ENCODE measurements at regions not wholly inside any gene's neighbourhood (a gene's known extent, or its start where the extent isn't known, plus 50 kb on each side); places are given as distances from the start of the nearest gene placed in this dataset.
A peak's percentile ranks its signal among the peaks of the same experiment; 100 is the strongest.
"Not testable (repeated sequence)": the region's sequence is repeated elsewhere in the genome, so short reads cannot be mapped to it uniquely, and the experiment has no call there.

DNA sequence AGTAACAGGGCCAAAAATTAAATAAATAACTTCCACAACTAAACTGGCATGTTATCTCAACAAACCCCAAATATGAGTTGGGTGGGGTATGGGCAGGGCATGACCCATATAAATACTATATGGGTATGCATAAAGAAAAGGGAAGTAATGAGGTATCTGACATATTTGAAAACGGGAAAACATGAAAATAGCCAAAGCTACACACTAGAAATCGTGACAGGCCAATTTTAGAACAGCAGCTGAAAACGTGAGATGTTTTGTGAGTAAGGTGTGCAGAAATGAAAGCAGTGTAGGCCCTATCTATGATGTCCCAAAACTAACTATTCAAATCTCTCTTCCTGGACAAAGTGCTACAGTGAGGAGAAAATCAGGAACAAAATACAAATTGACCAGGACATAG is 537.9 kb upstream of the NR5A2 start:
- 79 to 86% methylated on average over 3 of the region's 3 CpGs for WGBS, 2 donors
- no peaks in the 10 kb centered on the region for H3K27me3 ChIP-seq (ENCODE audit: control insufficient read depth in 3 of 3, insufficient read depth in 3 of 3, low read length in 2 of 3)

DNA sequence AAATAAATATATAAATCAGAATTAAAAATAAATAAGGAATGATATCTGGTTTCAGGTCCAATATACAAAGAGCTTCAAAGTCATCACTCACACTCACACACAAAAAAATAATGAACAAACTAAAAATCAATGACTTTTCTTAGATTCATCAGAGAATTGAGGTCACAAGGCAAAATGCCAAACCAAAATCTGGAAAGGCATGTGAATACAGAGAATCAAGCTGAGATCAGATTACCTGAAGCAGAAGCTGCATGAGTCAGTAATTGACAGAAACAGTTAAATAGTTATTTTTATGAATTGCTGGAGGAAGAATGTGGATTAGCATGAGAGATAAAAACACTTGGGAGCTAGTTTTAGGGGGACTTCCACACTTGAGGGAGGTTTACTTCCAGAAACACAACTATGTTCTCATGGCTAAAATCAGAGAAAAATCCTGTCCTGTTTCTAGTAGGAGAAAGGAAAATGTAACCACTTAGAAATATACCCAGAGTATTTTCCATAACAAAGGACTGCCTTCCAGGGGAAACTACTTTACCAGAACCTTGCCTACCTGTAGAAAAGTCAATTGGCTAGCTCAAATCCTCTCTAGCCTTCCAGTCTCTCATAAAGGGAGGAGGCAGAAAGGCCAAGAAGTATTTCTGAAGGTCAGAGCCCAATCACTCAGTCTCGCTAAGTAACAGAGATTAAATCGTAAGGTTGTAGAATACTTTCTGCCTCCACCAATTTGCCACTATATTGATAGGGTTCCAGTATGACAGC is 536.6 kb upstream of the NR5A2 start:
- Histone ChIP-seq H3K9ac (ENCODE audit: insufficient read depth in 1 of 2, low read length in 2 of 2) (no peak overlapping the region), H3K4me3 (no peak overlapping the region)
- no peak for ATAC-seq (ENCODE audit: insufficient read depth, low FRiP score)

More for the DNA sequence above, 537.9 kb upstream of the NR5A2 start:
- DNase-seq (no peak), ATAC-seq (ENCODE audit: insufficient read depth, low FRiP score) (no peak)
- Histone ChIP-seq H3K9ac (ENCODE audit: insufficient read depth in 1 of 2, low read length in 2 of 2) (no peak overlapping the region), H3K4me1 (ENCODE audit: control insufficient read depth in 5 of 5, insufficient read depth in 5 of 5, low read length in 5 of 5) (no peaks in the 10 kb centered on the region), H3K27ac (ENCODE audit: low read depth in 1 of 2, low read length in 1 of 2) (no peak overlapping the region), H3K9me3 (ENCODE audit: control insufficient read depth in 4 of 4, insufficient read depth in 3 of 4, low read length in 3 of 4) (peaks cover 0 to 6% (median 0%) of the 10 kb centered on the region in 4 donors), H3K4me3 (no peak overlapping the region), H3K36me3 (ENCODE audit: control insufficient read depth in 4 of 4, insufficient read depth in 4 of 4, low read length in 4 of 4) (no peaks in the 10 kb centered on the region)
- TF ChIP-seq, protein P1, sequence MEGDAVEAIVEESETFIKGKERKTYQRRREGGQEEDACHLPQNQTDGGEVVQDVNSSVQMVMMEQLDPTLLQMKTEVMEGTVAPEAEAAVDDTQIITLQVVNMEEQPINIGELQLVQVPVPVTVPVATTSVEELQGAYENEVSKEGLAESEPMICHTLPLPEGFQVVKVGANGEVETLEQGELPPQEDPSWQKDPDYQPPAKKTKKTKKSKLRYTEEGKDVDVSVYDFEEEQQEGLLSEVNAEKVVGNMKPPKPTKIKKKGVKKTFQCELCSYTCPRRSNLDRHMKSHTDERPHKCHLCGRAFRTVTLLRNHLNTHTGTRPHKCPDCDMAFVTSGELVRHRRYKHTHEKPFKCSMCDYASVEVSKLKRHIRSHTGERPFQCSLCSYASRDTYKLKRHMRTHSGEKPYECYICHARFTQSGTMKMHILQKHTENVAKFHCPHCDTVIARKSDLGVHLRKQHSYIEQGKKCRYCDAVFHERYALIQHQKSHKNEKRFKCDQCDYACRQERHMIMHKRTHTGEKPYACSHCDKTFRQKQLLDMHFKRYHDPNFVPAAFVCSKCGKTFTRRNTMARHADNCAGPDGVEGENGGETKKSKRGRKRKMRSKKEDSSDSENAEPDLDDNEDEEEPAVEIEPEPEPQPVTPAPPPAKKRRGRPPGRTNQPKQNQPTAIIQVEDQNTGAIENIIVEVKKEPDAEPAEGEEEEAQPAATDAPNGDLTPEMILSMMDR (IDR thresholded peaks at IDR 0.05; ENCODE audit: control extremely low read depth, extremely low read depth), result no peak

DNA sequence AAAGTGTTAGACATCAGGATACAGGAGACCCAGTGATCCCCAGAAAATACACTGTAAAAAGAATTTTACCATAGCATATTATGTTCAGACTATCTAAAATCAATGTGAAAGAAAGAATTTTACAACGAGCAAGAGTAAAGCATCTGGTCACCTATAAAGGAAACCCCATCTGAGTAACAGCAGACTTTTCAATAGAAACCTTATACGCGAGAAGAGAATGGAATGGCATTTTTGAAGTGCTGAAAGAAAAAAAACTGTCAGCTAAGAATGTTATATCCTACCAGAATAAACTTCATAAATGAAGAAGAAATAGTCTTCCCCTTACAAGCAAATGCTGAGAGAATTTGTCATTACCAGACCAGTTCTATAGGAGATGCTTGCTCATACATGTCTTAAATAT is 532.1 kb upstream of the NR5A2 start:
- 97 to 98% methylated on average over 3 of the region's 3 CpGs for WGBS, 2 donors
- H3K27me3 ChIP-seq (ENCODE audit: control insufficient read depth in 3 of 3, insufficient read depth in 3 of 3, low read length in 2 of 3), result no peaks in the 10 kb centered on the region
- peaks cover 0 to 8% (median 4%) of the 10 kb centered on the region in 4 donors for H3K9me3 ChIP-seq (ENCODE audit: control insufficient read depth in 4 of 4, insufficient read depth in 3 of 4, low read length in 3 of 4)
- H3K4me1 ChIP-seq (ENCODE audit: control insufficient read depth in 5 of 5, insufficient read depth in 5 of 5, low read length in 5 of 5), result no peaks in the 10 kb centered on the region
- ATAC-seq (ENCODE audit: insufficient read depth, low FRiP score) (no peak), DNase-seq (no peak)
- TF ChIP-seq, protein P1 (IDR thresholded peaks at IDR 0.05; ENCODE audit: control extremely low read depth, extremely low read depth), result no peak
- no peak overlapping the region for H3K27ac ChIP-seq (ENCODE audit: low read depth in 1 of 2, low read length in 1 of 2)
- H3K9ac ChIP-seq (ENCODE audit: insufficient read depth in 1 of 2, low read length in 2 of 2), result no peak overlapping the region
- H3K36me3 ChIP-seq (ENCODE audit: control insufficient read depth in 4 of 4, insufficient read depth in 4 of 4, low read length in 4 of 4), result no peaks in the 10 kb centered on the region
- no peak overlapping the region for H3K4me3 ChIP-seq

More for the DNA sequence above, 536.6 kb upstream of the NR5A2 start:
- Histone ChIP-seq H3K27ac (ENCODE audit: low read depth in 1 of 2, low read length in 1 of 2) (no peak overlapping the region), H3K27me3 (ENCODE audit: control insufficient read depth in 3 of 3, insufficient read depth in 3 of 3, low read length in 2 of 3) (no peaks in the 10 kb centered on the region), H3K9me3 (ENCODE audit: control insufficient read depth in 4 of 4, insufficient read depth in 3 of 4, low read length in 3 of 4) (peaks cover 0 to 8% (median 3%) of the 10 kb centered on the region in 4 donors), H3K36me3 (ENCODE audit: control insufficient read depth in 4 of 4, insufficient read depth in 4 of 4, low read length in 4 of 4) (no peaks in the 10 kb centered on the region), H3K4me1 (ENCODE audit: control insufficient read depth in 5 of 5, insufficient read depth in 5 of 5, low read length in 5 of 5) (no peaks in the 10 kb centered on the region)
- WGBS, 2 donors, result 94 to 95% methylated on average over 2 of the region's 2 CpGs
- peak in 1 of 3 donors; percentile 3 for DNase-seq
- TF ChIP-seq, protein P1 (IDR thresholded peaks at IDR 0.05; ENCODE audit: control extremely low read depth, extremely low read depth), result no peak

DNA sequence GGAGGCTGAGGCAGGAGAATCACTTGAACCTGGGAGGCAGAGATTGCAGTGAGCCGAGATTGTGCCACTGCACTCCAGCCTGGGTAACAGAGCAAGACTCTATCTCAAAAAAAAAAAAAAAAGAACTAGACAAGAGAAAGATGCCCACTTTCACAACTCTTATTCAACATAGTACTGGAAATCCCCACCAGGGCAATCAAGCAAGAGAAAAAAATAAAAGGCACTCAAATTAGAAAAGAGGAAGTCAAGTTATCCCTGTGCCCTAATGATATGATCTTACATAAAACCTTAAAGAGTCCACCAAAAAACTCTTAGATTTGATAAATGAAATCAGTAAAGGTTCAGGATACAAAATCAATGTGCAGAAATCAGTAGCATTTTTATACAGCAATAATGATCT is 528.7 kb upstream of the NR5A2 start:
- not testable (repeated sequence) for H3K36me3 ChIP-seq (ENCODE audit: control insufficient read depth in 4 of 4, insufficient read depth in 4 of 4, low read length in 4 of 4)

More for the DNA sequence above, 528.7 kb upstream of the NR5A2 start:
- H3K4me3 ChIP-seq; H3K27ac ChIP-seq (ENCODE audit: low read depth in 1 of 2, low read length in 1 of 2); H3K9ac ChIP-seq (ENCODE audit: insufficient read depth in 1 of 2, low read length in 2 of 2); ATAC-seq (ENCODE audit: insufficient read depth, low FRiP score); H3K27me3 ChIP-seq (ENCODE audit: control insufficient read depth in 3 of 3, insufficient read depth in 3 of 3, low read length in 2 of 3); DNase-seq; H3K4me1 ChIP-seq (ENCODE audit: control insufficient read depth in 5 of 5, insufficient read depth in 5 of 5, low read length in 5 of 5): not testable (repeated sequence)
- 57 to 100% methylated on average over 1 of the region's 1 CpG for WGBS, 2 donors
- H3K9me3 ChIP-seq (ENCODE audit: control insufficient read depth in 4 of 4, insufficient read depth in 3 of 4, low read length in 3 of 4), result peaks cover 0 to 14% (median 1%) of the 10 kb centered on the region in 4 donors

Data from lung (tissue), 11 donors.